ENCODE measurements at regions not wholly inside any gene's neighbourhood (a gene's known extent, or its start where the extent isn't known, plus 50 kb on each side); places are given as distances from the start of the nearest gene placed in this dataset.

DNA sequence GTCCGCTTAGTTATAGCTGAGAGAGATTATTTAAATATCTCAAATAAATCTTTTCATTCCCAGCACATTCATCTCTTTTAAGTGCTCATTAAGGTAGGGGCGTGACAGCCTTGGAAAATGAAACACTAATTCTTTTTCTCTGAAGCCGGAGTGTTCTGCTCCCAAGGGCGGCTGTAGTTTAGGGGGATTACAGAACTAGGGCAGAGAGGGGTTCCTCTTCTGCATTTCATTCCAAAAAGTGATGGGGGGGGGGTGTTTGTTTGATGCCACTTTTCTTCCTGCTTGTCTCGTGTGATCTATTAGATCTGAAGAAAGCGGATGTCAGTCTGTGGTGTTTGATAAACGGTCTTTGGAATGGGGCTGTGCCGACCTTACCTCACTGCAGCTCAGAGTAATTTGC lies 506.5 kb upstream of the MGMT start:
- no peak for DNase-seq

DNA sequence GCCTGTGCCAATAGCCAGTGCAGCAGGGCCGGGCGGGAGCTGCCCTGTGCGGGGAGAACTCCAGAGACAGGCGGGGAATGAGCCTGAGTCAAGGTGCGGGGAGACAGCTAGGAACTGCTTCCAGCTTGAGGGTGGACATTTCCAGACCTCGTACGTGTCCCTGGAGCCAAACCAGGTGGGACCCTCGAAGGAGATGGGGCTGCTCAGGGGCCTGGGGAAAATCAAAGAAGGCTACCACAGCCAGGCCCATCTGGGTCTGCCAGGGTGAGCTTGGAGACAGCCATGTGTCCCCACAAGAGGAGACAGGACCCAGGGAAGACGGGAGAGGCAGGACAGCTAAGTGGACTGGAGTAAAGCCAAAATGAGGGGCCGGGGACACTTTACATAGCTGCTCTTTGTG lies 504.9 kb upstream of the MGMT start:
- no peak for DNase-seq

GRCh38 chr10:128963211-128964099 lies 503.6 kb upstream of the MGMT start:
- DNase-seq: no peak

DNA sequence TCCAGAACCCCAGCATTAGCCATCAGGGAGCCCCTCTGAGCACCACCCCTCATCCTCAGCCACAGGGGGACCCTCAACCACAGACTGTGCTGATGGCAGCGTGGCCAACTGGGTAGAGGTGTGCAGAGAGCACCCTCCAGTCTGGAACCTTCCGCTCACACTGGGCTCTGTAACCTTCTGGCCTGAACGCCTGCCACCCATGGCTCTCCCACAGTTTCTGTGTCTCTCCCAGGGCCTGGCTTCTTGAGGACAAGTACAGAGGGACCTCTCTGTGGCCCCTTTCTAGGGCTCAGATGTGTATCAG lies 503.0 kb upstream of the MGMT start:
- DNase-seq: no peak

DNA sequence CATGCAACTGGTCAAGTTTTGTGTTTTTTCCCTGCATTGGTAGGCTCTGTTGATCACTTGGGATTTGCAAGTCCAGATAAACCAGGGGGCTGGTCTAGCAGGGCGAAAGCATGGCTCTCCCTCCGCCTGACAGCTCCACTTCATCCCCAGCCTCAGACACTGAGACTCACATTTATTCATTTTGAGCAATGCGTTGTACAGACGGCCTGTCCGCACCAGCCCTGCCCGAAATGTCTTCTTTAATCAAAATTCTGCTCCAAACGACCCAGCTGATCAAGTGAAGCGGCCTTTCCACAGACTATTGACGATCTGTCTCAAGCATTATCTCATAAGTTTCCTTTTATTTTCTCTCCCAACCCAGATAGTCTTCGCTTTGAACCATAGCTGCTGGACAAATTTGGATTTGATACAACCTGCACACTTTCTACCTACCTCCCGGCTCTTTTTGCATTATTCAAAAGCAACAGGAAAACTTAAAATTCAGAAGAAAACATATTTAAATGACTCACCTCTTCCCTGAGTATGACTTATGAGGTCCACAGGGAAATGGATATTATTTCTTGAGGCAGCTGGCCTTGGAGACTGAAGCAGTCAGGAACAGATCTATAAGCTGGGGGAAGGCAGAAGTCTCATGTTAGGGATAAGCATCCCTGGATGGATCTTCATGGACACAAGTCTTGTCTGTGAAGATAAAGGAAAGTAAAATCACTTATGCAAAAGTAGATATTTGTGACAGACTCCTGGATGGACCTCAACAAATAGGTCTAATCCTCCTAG lies 498.9 kb upstream of the MGMT start:
- no peak for DNase-seq

- DNase-seq: no peak
Observed at GRCh38 chr10:128969551-128969950, 497.5 kb upstream of the MGMT start.

DNA sequence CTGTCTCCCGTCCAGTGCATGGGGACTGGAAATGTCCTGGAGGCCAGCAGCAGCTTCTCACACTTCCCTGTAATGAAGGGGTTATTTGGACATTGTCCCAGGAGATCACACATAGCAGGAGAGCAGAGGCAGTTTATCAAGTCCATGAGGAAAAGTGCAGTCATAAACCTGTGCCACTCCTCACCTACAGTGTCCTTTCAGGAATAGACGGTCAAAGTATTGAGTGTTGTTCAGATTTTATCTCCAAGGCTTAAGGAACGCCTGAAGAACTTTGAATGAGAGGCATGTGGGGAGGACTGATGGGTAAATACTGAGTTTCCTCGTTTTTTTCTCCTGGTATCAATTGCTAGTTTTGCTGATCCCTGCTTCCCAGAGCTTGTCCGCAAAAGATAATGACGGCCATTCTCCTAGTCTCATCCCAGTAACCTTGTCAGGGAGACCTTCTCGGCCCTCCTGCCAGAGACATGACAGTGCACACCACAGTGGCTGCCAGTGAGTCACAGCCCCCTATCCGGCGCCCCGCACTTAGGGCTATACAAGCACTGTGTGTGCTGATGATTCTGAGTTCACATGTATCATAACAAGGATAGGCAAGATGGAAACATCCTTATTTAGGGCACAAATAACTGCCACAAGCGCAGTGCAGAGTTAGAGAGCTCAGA lies 495.5 kb upstream of the MGMT start:
- DNase-seq: no peak

DNA sequence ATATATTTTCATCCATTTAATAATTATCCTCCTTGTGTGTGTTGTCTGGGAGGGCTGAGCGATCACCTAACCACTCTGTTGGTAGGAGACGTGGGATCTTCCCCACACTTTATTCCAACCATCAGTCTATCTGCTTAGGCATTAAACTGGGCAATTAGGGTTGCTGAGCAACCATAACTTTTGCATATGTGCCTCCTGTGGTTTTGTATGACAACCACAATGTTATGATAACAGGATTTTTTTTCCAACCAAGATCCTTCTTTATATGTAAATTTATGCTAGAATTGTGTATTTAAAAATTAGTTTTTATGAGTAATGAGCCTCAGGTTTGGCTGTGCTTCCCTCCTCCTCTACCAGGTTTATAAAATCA lies 495.0 kb upstream of the MGMT start:
- DNase-seq: no peak

DNA sequence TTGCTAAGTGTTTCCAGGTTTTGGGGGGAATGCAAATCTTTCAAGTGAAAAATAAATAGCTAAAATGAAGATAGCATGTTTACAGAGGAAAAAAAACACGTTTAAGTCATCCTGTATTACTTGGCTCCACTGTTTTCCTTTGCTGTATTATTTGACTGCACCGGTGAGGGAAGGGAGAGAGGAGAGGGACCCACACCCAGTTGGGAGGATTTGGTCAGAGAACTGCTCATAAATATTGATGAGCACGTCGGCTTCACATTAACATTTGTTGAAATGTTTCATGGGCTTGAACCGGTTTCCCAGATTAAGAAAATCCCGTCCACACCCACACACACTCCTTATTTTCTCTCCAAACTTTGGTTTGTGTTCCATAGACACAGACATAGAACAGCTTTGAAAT lies 493.8 kb upstream of the MGMT start:
- DNase-seq: peak in 2 of 3 donors; percentile 19 to 72

DNA sequence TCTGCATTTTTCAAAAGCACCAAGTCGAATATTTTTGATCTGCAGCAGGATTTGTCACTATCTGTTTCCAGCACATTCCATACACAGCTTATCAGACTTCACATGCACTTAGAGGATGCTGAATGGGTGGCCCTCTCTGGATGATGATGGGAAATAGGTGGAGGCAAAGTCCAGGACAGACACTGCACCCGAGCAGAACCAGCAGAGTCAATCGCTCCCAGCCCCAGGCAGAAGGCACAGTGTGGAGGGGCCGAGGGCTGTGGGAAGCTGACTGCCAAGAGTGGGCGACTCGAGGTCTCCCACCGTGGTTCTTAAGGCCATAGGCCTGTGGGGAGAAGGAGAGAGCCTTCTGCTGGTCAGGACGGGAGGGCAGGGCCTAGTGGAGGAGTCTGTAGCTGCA lies 490.2 kb upstream of the MGMT start:
- DNase-seq: no peak

DNA sequence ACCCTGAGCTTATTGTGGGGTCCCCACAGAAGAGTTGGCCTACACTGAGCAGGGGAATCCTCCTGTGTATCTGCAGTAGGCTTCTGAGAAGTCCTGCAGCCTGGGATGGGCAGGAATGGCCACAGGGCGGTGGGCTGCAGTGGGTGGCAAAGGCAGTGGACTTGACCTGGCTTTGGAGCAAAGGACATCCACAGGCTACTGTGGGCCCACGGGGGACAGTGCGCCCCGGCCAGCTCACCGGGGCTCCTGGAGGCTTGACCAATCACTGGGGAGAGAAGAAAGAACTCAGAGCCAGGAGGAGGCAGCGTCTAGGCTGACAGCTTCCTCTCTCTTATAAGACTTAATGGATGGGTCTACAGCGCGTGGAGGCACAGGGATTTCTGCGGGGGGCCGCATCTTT lies 488.8 kb upstream of the MGMT start:
- no peak for DNase-seq

- DNase-seq: no peak
Observed at GRCh38 chr10:128979405-128979804, 487.6 kb upstream of the MGMT start.

GRCh38 chr10:128981251-128981650 lies 485.8 kb upstream of the MGMT start:
- peak in 1 of 3 donors; percentile 42 for DNase-seq

DNA sequence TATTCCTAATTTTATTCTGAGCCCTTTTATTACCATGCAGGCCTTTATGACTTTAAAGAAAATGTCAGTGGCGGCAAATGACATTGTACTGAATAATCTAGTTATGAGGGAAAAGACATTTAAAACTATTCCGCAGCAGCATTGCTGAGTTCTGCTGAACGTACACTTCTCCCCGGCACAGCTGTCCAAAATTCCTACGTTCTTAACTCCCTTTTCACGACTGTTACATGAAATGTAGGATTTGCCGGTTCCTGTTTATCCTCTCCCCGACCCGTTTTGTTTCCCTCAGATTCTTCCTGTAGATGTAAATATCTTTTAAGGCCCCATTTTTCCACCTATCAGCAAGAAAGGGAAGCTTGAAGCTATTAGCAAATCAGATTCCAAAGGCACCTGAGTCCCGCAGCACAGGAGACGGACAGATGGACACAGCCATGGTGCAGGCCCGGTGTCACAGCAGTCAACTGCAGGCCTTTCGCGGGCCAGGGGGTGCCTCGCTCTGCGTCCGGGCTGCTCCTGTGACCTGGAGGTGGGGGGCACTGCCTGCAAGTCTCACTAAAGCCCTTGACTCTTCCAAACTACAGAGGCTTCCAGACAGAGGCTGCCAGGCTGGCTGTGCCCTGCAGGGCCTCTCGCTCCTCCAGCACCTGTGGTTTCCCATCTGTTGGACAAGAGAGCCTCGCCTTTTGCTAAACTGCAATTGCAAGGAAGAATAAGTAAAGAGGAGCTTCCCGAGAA lies 485.0 kb upstream of the MGMT start:
- peak in 2 of 3 donors; percentile 7 to 59 for DNase-seq

GRCh38 chr10:128982616-128982915 lies 484.5 kb upstream of the MGMT start:
- no peak for DNase-seq

GRCh38 chr10:128985036-128985435 lies 482.0 kb upstream of the MGMT start:
- no peak for DNase-seq

DNA sequence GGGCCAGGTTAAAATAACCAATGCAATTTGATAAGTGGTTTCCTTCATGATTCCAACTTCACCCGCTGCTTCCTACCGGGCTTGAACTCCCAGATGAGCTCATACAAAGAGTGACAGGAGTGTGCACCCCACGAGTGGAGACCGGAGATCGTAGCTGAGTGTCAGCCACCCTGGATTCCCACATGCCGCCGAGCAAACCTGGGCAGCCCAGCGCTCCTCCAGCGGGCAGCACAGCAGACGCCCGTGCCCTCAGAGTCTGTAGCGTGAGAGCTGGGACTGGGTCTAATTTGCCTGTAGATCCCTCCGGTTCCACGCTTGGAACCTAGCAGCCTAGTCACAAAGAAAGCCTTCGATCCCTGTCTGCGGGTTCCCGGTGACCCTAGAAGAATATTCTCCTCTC lies 476.1 kb upstream of the MGMT start:
- no peak for DNase-seq

GRCh38 chr10:128992770-128993169 lies 474.3 kb upstream of the MGMT start:
- DNase-seq: no peak

GRCh38 chr10:128993443-128993842 lies 473.6 kb upstream of the MGMT start:
- DNase-seq: no peak

DNA sequence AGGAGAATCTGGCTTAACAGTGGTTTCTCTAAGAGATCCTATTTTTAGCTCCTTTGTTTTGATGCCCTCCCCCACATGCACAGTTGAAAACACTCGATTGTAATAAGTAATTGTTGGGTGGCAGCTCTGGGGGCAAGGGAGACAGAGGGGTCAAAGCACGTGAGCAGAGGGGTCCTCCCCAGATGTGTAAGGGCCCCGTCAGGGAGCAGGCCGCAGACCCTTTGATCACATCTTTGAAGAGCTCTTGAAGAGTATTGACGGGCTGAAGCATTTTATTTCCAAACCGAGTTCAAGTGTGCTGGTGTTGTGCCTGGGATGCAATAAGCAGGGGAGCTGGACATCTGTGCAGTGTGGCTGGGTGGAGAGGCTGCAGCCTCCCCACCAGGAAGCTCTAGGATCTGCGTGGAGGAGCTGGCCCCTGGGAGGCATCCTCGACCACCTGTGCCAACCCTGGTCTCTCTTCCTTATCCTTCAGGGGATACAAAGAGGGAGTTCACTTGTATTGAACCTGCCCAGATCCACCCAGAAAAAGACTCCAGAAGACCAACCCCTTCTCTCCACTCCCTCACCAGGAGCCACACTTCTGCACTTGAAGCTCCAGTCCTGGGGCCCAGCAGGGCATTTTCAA lies 473.0 kb upstream of the MGMT start:
- DNase-seq: no peak

GRCh38 chr10:128994598-128995143 lies 472.4 kb upstream of the MGMT start:
- DNase-seq: no peak

DNA sequence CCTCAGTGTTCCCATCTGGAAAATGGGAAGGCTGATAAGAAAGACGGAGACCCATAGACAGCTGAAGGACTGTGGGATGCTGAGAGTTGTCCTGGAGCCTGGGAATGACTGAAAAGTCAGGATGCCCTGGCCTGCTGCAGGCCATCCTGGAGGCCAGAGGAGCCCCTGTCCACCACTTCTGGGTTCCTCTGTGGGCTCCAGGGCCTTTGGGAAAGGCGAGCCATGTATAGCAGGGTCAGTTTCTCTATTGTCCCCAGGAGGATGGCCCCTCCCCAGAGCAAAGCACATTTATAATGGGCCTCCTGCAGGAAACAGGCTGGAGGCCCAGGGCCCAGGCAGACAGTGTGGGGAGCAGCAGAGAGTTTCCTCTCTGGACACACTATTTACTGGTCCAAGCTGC lies 471.4 kb upstream of the MGMT start:
- DNase-seq: no peak

Measured in muscle of back (tissue), 3 donors.